ENCODE measurements at regions not wholly inside any gene's neighbourhood (a gene's known extent, or its start where the extent isn't known, plus 50 kb on each side); places are given as distances from the start of the nearest gene placed in this dataset.

- no peaks in the 10 kb centered on the region for H3K4me1 ChIP-seq (ENCODE audit: control insufficient read depth, extremely low read depth, insufficient read depth, low read length)
- no peaks in the 10 kb centered on the region for H3K9me3 ChIP-seq (ENCODE audit: control insufficient read depth, low read depth, low read length)
- DNase-seq (ENCODE audit: low read depth, low spot score) = no peak
- H3K27ac ChIP-seq (ENCODE audit: control insufficient read depth, insufficient read depth, low read length) = no peak overlapping the region
- TF ChIP-seq CTCF (optimal IDR thresholded peaks at IDR 0.05 in 1 of 3, IDR thresholded peaks at IDR 0.05 in 1 of 3, conservative IDR thresholded peaks at IDR 0.05 in 1 of 3; ENCODE audit: extremely low read depth in 1 of 3, insufficient read depth in 2 of 3, low read length in 3 of 3) (no peak), EZH2 (IDR thresholded peaks at IDR 0.05; ENCODE audit: low read length) (no peak)
- no peaks in the 10 kb centered on the region for H3K36me3 ChIP-seq (ENCODE audit: control insufficient read depth in 2 of 2, extremely low read depth in 1 of 2, insufficient read depth in 2 of 2, low read length in 2 of 2)
- FAIRE-seq = no peak
- no peaks in the 10 kb centered on the region for H3K27me3 ChIP-seq (ENCODE audit: control insufficient read depth, extremely low read depth, insufficient read depth, low read length)
- H3K79me2 ChIP-seq (ENCODE audit: control insufficient read depth, insufficient read depth, low read length) = no peaks in the 10 kb centered on the region
- dilution Hi-C loops (cut with MboI; ENCODE audit: extremely low pct_ligation_motif_present, low sequenced_read_pairs) = no loop called here
- no peak overlapping the region for H3K4me3 ChIP-seq (ENCODE audit: control insufficient read depth in 2 of 3, extremely low read depth in 1 of 3, insufficient read depth in 2 of 3, low read depth in 1 of 3, low read length in 3 of 3)
- no peak overlapping the region for H2AFZ ChIP-seq (ENCODE audit: control insufficient read depth, low read length)
- H4K20me1 ChIP-seq (ENCODE audit: control insufficient read depth, extremely low read depth, insufficient read depth, low read length) = no peaks in the 10 kb centered on the region
- no peak overlapping the region for H3K9ac ChIP-seq (ENCODE audit: control insufficient read depth, extremely low read depth, insufficient read depth, low read length)
- no peak overlapping the region for H3K4me2 ChIP-seq (ENCODE audit: control insufficient read depth, extremely low read depth, insufficient read depth, low read depth, low read length)
- no peaks in the 10 kb centered on the region for H3K9me1 ChIP-seq (ENCODE audit: control insufficient read depth, extremely low read depth, insufficient read depth, low read length)
Measured at GRCh38 chr5:53219174-53219573, 109.6 kb upstream of the MOCS2 start.

- H3K79me2 ChIP-seq (ENCODE audit: control insufficient read depth, insufficient read depth, low read length) = no peaks in the 10 kb centered on the region
- H3K9ac ChIP-seq (ENCODE audit: control insufficient read depth, extremely low read depth, insufficient read depth, low read length) = no peak overlapping the region
- TF ChIP-seq EZH2 (IDR thresholded peaks at IDR 0.05; ENCODE audit: low read length) (no peak), CTCF (optimal IDR thresholded peaks at IDR 0.05 in 1 of 3, IDR thresholded peaks at IDR 0.05 in 1 of 3, conservative IDR thresholded peaks at IDR 0.05 in 1 of 3; ENCODE audit: extremely low read depth in 1 of 3, insufficient read depth in 2 of 3, low read length in 3 of 3) (no peak)
- no peaks in the 10 kb centered on the region for H3K9me1 ChIP-seq (ENCODE audit: control insufficient read depth, extremely low read depth, insufficient read depth, low read length)
- H3K4me2 ChIP-seq (ENCODE audit: control insufficient read depth, extremely low read depth, insufficient read depth, low read depth, low read length) = no peak overlapping the region
- no peaks in the 10 kb centered on the region for H4K20me1 ChIP-seq (ENCODE audit: control insufficient read depth, extremely low read depth, insufficient read depth, low read length)
- no peak for DNase-seq (ENCODE audit: low read depth, low spot score)
- no peak overlapping the region for H2AFZ ChIP-seq (ENCODE audit: control insufficient read depth, low read length)
- no peaks in the 10 kb centered on the region for H3K36me3 ChIP-seq (ENCODE audit: control insufficient read depth in 2 of 2, extremely low read depth in 1 of 2, insufficient read depth in 2 of 2, low read length in 2 of 2)
- H3K27me3 ChIP-seq (ENCODE audit: control insufficient read depth, extremely low read depth, insufficient read depth, low read length) = no peaks in the 10 kb centered on the region
- H3K4me1 ChIP-seq (ENCODE audit: control insufficient read depth, extremely low read depth, insufficient read depth, low read length) = no peaks in the 10 kb centered on the region
- no peak overlapping the region for H3K27ac ChIP-seq (ENCODE audit: control insufficient read depth, insufficient read depth, low read length)
- dilution Hi-C loops (cut with MboI; ENCODE audit: extremely low pct_ligation_motif_present, low sequenced_read_pairs) = no loop called here
- no peak for FAIRE-seq
- H3K9me3 ChIP-seq (ENCODE audit: control insufficient read depth, low read depth, low read length) = no peaks in the 10 kb centered on the region
- no peak overlapping the region for H3K4me3 ChIP-seq (ENCODE audit: control insufficient read depth in 2 of 3, extremely low read depth in 1 of 3, insufficient read depth in 2 of 3, low read depth in 1 of 3, low read length in 3 of 3)
Measured at GRCh38 chr5:53219610-53220009, 110.1 kb upstream of the MOCS2 start.

All from keratinocyte (primary cell).